Lower leg skin (tissue), 4 donors: ENCODE measurements at regions not wholly inside any gene's neighbourhood (a gene's known extent, or its start where the extent isn't known, plus 50 kb on each side); places are given as distances from the start of the nearest gene placed in this dataset.

Experiments
- DNase-seq, 2 donors: peaks; one replicate each; pipeline ENCODE4 v3.0.0-alpha.2; 2019; ENCODE audit warnings: low spot score in 2 of 2
- H3K4me3 ChIP-seq: fragments of 200-600 bp; sonication (generic); 2 replicates; pipeline ENCODE4 v1.5.1; 2017; ENCODE audit warnings: mild to moderate bottlenecking, low read depth; ENCODE audit not compliant: poor library complexity, severe bottlenecking
- CTCF ChIP-seq, 3 donors: fragments of 450-650 bp; IDR thresholded peaks; one replicate each; pipeline ENCODE4 v1.5.1; 2016; ENCODE audit warnings: antibody characterized with exemption in 3 of 3, mild to moderate bottlenecking in 3 of 3, moderate library complexity in 2 of 3
- POLR2A ChIP-seq, 2 donors: fragments of 450-650 bp; IDR thresholded peaks; one replicate each; pipeline ENCODE4 v1.6.1; 2016 to 2017; ENCODE audit warnings: antibody characterized with exemption in 2 of 2, mild to moderate bottlenecking in 1 of 2, moderate library complexity in 1 of 2
- WGBS, 2 donors: methylation state at CpG; one replicate each; pipeline ENCODE4 v1.1.5; 2018; 5-methylcytosine and 5-hydroxymethylcytosine counted together
- intact Hi-C: fragments of 100-400 bp; cut with DNase I; formaldehyde crosslinking; loops from one replicate; pipeline ENCODE4 v1.15.0; 2023; ENCODE audit warnings: low total_unique reads

GRCh38 chr15:87245592-87245991 is 1010.9 kb downstream of the NTRK3 start:
- no peak for DNase-seq
- 45 to 55% methylated on average over 5 of the region's 5 CpGs for WGBS, 2 donors
- H3K4me3 ChIP-seq = no peak overlapping the region
- intact Hi-C loops = no loop called here
- TF ChIP-seq POLR2A (IDR thresholded peaks at IDR 0.05) = no peak
- no peak for TF ChIP-seq CTCF (IDR thresholded peaks at IDR 0.05)

DNA sequence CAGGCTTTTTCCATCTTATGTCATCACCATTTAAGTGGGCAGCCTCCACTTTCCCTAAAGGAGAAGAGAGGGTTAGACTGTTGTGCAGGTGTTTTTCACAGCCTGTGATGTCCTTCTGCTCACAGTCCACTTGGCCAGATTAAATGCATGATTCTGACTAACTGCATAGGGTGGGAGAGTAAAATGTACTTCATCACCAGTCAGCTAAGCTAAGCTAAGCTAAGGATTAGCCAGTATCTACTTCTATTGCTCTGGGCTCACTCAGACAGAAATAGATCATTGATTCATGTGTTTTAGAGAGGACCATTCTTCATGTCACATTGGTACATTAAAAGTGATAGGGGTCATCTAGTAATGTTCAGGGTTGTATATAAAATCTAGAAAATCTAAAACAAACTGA is 1013.1 kb downstream of the NTRK3 start:
- intact Hi-C loops = no loop called here
- no peak for TF ChIP-seq CTCF (IDR thresholded peaks at IDR 0.05)
- H3K4me3 ChIP-seq = no peak overlapping the region
- DNase-seq = no peak

- no peak for DNase-seq
- no peak overlapping the region for H3K4me3 ChIP-seq
- intact Hi-C loops = no loop called here
- no peak for TF ChIP-seq CTCF (IDR thresholded peaks at IDR 0.05)
- no peak for TF ChIP-seq POLR2A (IDR thresholded peaks at IDR 0.05)
- WGBS, 2 donors = 80 to 82% methylated on average over 3 of the region's 3 CpGs
Measured at GRCh38 chr15:87239582-87240230, 1016.8 kb downstream of the NTRK3 start.

- 70 to 89% methylated on average over 1 of the region's 1 CpG for WGBS, 2 donors
- no peak overlapping the region for H3K4me3 ChIP-seq
- intact Hi-C loops = no loop called here
- TF ChIP-seq CTCF (IDR thresholded peaks at IDR 0.05) (no peak), POLR2A (IDR thresholded peaks at IDR 0.05) (no peak)
- no peak for DNase-seq
Measured at GRCh38 chr15:87238451-87239068, 1018.0 kb downstream of the NTRK3 start.

DNA sequence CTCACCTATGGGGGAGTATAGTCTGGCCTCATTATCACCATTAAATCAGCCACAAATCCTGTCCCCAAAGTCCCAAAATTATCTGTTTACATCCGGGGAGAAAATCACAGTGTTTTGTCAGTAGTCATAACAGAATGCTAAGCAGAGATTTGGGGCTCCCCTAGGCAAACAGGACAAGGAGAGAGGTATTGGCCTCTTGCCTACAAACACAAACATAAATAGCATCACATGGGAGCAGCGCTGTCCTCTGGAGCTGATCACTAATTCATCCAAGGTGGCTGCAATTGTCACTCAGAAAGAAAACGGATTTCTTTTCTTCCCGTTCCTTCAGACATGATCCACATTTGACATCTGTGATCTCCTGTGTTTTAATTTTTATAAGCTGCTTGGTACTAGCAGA is 1028.1 kb downstream of the NTRK3 start:
- intact Hi-C loops = no loop called here
- WGBS, 2 donors = 43% methylated on average over 4 of the region's 4 CpGs
- TF ChIP-seq CTCF (IDR thresholded peaks at IDR 0.05) (no peak), POLR2A (IDR thresholded peaks at IDR 0.05) (no peak)
- no peak overlapping the region for H3K4me3 ChIP-seq
- DNase-seq = no peak

- TF ChIP-seq POLR2A (IDR thresholded peaks at IDR 0.05) (no peak), CTCF (IDR thresholded peaks at IDR 0.05) (no peak)
- no peak for DNase-seq
- intact Hi-C loops = no loop called here
- 43 to 63% methylated on average over 4 of the region's 4 CpGs for WGBS, 2 donors
- no peak overlapping the region for H3K4me3 ChIP-seq
Measured at GRCh38 chr15:87227846-87228245, 1028.7 kb downstream of the NTRK3 start.
